Stromal cell of bone marrow (primary cell): ENCODE measurements at regions not wholly inside any gene's neighbourhood (a gene's known extent, or its start where the extent isn't known, plus 50 kb on each side); places are given as distances from the start of the nearest gene placed in this dataset.

Source experiments
- DNase-seq: peaks from one replicate; pipeline ENCODE4 v3.0.0-alpha.2; 2012; ENCODE audit warnings: low read depth

DNA sequence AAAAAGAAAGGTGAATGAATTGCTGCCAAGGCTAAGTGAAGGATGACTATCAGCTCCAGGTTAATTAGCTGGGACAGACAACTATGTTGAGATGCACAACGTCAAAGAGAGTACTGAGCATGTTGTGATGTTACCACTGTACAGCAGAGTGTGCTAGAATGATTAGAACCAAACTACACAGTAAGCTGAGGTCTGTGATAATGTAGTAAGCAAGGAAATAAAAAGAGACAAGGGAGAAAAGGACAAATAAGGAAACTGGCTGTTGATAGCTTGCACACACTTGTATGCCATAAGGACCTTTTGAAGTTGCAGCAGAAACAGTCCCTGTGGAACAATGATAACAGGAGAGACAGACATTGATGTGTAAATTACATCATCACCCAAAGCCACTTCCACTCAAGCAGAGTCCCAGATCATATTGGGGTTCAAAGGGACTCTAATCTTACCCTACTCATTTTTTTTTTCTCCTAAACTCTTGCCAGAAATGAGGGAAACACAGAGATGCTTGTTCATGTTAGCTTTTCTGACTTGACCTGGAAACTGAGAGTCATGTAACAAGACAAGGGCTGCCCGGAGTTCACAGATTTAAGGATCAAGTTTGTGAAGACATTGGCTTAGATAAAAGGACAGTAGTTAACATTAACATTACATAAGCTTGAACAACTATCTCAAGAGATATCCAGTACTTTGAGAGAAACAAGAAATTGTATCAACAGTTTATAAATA lies 189.9 kb downstream of the CENPW start:
- no peak for DNase-seq

- DNase-seq = no peak
Measured at GRCh38 chr6:126530775-126531174, 190.9 kb downstream of the CENPW start.

DNA sequence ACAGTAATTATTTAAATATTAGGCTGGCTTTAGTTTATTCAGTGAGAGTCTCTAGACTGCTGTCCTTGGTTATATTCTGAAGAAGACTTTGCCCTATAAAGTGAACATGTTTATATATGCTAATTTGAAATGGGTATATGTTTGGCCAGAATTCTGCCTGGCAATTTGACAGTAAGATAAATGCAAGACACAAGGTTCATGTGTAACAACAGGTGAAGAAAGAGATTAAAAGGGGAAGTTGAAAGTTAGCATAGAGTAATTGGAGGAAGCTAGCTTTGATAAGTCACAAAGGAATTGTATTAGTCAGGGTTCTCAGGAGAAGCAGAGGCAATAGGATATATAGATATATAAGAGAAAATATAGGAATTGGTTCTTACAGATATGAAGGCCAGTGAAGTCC lies 191.4 kb downstream of the CENPW start:
- no peak for DNase-seq

- DNase-seq = no peak
Measured at GRCh38 chr6:126531840-126532239, 191.9 kb downstream of the CENPW start.

GRCh38 chr6:126534401-126534800 lies 194.5 kb downstream of the CENPW start:
- DNase-seq = no peak

DNA sequence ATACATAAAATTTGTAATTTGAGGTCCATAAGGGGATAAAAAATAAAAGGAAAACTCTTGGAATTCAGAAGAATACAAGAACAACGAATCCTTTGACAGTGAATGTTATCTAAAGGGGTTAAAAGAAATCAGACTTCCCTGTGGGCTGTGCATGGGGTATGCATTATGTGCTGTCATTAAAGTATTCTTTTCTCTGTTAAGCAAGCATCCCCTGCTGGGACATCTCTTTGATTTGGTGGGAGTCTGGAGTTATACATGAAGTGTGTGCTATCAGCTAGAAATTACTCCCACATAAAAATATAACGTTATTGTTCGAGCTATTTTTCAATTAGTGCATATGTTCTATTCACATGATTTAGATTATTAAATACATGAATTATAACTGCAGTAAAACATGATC lies 195.2 kb downstream of the CENPW start:
- no peak for DNase-seq

DNA sequence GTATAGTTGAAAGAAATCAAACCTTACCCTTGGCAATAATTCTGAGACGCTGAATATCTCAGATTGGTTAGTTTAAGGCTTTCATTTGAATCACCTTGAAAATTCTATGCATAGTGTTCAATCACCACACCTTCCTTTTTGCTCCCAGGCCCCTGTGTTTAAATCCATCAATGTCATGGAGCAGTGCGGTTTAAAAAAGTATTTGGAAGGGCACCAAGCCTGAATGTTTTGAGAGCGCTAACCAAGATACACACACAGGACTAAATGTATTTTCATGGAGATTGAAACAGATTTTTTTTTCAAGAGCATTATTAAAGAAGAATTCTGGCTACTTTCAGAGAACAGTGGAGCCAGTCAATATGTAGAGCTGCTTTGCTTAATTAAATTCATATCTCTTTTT lies 195.7 kb downstream of the CENPW start:
- DNase-seq = no peak

GRCh38 chr6:126537061-126537816 lies 197.3 kb downstream of the CENPW start:
- no peak for DNase-seq

GRCh38 chr6:126539022-126539421 lies 199.1 kb downstream of the CENPW start:
- peak; percentile 73 for DNase-seq

GRCh38 chr6:126540161-126540560 lies 200.2 kb downstream of the CENPW start:
- peak; percentile 36 for DNase-seq

GRCh38 chr6:126541806-126542491 lies 202.0 kb downstream of the CENPW start:
- no peak for DNase-seq

DNA sequence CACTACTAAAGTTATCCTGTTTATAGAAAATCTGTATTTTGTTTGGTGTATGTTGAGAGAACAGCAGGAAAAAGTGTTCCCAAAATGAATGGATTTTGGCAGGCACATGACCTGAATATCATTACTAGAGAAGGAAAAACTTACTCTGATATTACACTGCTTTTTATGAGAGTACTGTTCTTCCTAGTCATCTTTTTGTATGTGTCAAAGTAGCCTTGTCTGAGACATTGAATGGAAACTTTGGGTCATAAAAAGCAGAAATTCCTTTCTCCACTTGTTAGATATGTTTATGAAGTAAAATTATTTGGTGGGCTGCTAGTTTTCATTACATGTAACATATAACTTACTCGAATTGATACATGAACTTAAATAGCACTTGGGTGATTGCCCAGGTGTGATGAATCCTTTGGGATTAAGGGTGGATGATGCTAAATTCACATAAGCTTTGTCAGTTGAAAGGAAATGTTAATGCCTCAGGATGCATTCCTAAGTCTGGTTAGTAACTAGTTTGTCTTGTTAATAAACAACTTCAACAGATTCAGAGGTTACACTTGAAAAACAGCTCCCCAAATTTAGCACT lies 206.7 kb downstream of the CENPW start:
- DNase-seq = peak; percentile 34

DNA sequence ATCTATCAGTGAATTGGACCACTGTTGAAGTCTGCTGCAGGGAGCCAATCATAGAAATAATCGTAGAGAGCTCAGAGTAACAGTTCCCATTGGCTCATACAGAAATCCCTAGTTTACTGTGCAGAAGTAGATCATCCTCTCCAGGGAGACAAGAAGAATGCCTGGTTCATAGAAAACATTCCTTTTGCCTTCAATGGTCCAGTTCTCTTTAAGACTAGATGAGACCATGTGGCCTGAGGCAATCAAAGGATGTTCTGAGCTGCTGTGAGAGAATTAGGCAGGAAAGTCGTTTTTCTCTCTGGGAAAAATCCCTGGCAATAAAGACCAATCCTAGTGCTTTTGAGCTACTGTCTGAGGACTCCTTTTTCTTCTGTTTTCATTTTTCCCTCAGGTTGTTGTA lies 208.4 kb downstream of the CENPW start:
- no peak for DNase-seq

DNA sequence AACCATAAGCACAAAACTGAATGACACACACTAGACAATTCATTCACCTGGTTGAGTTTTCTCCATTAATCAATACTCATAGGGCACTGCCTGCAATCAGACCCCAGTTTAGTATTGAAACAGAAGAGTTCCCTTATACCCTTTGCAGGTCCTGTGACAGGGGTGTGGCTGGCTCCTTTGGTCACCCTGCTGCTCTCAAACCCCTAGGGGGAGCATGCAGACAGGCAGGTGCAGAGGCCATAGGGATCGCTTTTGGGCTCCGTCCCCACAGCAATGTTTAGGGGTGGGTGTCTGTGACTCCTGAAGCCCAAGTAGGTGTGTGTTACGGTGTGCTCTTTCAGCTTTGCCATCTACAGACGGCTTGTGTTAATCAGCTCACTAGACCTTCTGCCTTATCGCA lies 210.4 kb downstream of the CENPW start:
- no peak for DNase-seq

DNA sequence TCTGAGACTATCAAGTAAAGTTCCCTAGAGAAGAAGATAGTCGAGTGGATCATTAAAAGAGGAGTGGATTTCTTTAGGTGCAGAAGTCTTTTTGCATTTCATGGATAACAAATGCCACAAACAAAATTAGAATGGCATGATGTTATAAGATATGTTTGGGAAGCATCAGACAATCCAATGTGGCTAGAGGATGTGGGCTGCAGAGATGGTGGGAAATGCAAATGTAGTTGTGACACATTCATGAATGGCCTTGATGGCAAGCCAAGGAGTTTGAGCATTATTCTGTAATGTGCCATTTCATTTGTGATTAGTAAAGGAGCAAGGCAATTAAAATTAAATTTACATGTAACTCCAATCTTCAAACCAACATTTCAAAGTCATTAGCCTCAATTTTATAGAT lies 211.9 kb downstream of the CENPW start:
- no peak for DNase-seq

GRCh38 chr6:126553854-126554253 lies 213.9 kb downstream of the CENPW start:
- no peak for DNase-seq

DNA sequence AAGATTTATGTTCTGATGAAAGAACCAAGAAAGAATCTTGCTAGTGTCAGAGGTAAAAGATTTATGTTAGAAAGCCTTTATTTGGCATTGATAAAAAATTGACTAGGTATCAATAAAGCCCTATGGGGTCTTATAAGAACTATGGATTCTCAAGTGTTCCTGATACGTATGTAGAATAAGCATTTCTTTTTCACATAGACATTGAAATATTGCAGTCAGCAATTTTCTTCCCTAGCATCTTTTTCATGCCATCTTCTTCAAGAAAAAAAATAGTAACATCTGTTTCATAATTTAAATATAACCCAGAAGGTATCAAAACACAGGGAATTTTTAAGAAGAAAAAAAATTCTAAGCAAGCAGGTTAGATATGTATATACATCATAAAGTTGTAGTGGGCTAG lies 230.6 kb downstream of the CENPW start:
- DNase-seq = no peak

GRCh38 chr6:126574301-126574700 lies 234.4 kb downstream of the CENPW start:
- no peak for DNase-seq

- no peak for DNase-seq
Measured at GRCh38 chr6:126581316-126581715, 241.4 kb downstream of the CENPW start.

DNA sequence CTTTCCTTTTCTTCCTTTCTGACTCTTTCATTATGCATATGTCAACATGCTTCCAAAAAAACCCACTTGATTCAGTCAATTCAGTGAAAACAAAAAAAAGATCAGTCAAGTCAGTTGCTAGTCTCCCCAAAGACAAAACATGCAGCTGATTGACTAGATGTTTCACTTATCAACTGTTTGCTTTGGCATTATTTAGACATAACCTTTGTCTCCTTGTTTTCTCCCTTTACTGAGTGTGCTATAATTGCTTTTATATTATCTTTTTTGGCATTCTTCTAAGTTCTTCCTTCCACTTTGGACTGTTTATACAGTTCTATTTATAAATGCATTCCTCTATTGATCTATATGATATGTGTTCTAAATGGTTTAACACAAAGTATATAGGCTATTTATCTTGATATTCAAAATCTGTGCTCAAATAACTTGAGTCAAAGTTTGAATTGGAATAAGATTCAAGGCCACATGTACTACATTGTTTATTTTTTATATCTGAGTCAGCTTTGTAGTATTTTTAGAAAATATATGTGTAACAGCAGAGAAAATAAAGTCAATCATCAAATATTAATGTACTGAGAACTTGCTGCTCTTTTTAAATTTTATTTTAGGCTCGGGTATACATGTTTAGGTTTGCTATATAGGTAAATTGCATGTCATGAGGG lies 260.5 kb downstream of the CENPW start:
- no peak for DNase-seq

DNA sequence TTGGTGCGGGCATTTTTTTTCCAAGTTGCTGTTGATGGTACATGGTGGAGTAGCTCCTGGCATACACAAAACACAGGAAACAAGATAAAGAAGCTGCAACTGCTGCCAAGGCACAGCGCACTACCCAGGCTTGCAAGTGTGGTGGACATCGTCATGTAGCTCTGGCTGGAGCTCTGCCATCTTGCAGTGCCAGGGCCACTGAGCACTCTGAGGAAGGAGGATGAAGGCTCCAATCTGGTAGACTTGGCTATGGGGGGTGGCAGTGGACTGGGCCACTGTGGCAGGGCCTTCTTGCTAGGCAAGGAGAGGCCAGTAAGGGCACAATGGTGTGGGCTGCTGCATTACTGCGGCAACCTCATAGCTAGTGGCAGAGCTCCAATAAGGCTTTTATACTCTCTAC lies 263.5 kb downstream of the CENPW start:
- no peak for DNase-seq

DNA sequence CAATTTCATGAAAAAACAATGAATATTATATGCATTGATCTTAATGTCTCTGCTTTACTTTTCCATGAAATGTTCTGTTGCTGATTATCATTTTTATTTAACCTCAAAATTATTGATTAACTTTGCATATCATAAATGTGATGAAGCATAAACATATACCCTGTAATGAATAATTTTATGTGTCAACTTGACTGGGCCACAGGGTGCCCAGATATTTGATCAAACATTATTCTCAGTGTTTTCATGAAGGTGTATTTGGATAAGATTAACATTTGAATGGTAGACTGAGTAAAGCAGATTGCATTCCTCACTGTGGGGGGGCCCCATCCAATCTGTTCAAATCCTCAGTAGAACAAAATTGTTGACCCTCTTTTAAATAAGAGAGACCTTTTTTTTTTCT lies 265.2 kb downstream of the CENPW start:
- DNase-seq = no peak
